ENCODE measurements at regions not wholly inside any gene's neighbourhood (a gene's known extent, or its start where the extent isn't known, plus 50 kb on each side); places are given as distances from the start of the nearest gene placed in this dataset.
"Not testable (repeated sequence)": the region's sequence is repeated elsewhere in the genome, so short reads cannot be mapped to it uniquely, and the experiment has no call there.

GRCh38 chr3:34159613-34160420 lies 361.4 kb downstream of the PDCD6IP start:
- POLR2A ChIA-PET, result no interaction called here
- Mint-ChIP-seq H3K27me3 (ENCODE audit: insufficient read depth, unreplicated experiment) (peaks cover 35% of the 10 kb centered on the region), H3K27ac (ENCODE audit: low read depth, unreplicated experiment) (no peak overlapping the region), H3K36me3 (ENCODE audit: insufficient read depth, unreplicated experiment) (no peaks in the 10 kb centered on the region), H3K4me3 (ENCODE audit: unreplicated experiment) (no peak overlapping the region), H3K9me3 (ENCODE audit: unreplicated experiment) (no peaks in the 10 kb centered on the region), H3K4me1 (ENCODE audit: insufficient read depth, unreplicated experiment) (no peaks in the 10 kb centered on the region)
- intact Hi-C loops (cut with micrococcal nuclease), result no loop called here
- no peak for DNase-seq (ENCODE audit: unreplicated experiment)
- TF ChIP-seq CTCF (IDR thresholded peaks at IDR 0.05; ENCODE audit: unreplicated experiment), result no peak
- CTCF ChIA-PET, result interaction anchor here (0.6 to 0.8 kb wide), 2 partner anchors 18 to 101 kb away, joined by 3 read pairs; no protein-coding TSS in a partner anchor
- BruUV-seq (replicated peaks), result no TSS peak

- H3K4me1 Mint-ChIP-seq (ENCODE audit: insufficient read depth, unreplicated experiment); CTCF ChIA-PET; H3K9me3 Mint-ChIP-seq (ENCODE audit: unreplicated experiment); H3K36me3 Mint-ChIP-seq (ENCODE audit: insufficient read depth, unreplicated experiment); BruUV-seq (replicated peaks); POLR2A ChIA-PET; H3K27ac Mint-ChIP-seq (ENCODE audit: low read depth, unreplicated experiment); intact Hi-C loops (cut with micrococcal nuclease); H3K4me3 Mint-ChIP-seq (ENCODE audit: unreplicated experiment); DNase-seq (ENCODE audit: unreplicated experiment): not testable (repeated sequence)
- peaks cover 61% of the 10 kb centered on the region for H3K27me3 Mint-ChIP-seq (ENCODE audit: insufficient read depth, unreplicated experiment)
These were observed 371.2 kb downstream of the PDCD6IP start for GRCh38 chr3:34169636-34170035.

DNA sequence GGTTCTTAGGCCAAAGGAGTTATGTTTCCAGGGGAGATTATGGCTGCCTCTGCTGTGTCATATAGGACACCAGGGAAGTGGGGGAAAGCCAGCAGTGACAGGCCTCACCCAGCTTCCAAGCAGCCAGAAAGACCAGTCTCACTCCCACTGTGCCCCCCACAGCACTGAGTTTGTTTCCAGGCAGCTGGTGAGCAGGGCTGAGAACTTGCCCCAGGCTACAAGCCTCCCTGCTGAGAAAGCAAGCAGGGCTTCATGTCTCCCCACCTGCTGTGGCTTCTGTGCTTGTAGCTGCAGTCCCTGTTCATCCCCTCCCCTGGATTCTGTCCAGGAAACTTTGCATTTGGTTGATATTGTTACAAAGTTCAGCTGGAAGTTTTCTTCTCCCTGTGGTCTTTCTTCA lies 376.3 kb downstream of the PDCD6IP start:
- BruUV-seq (replicated peaks), result no TSS peak
- CTCF ChIA-PET, result interaction anchor here (0.6 kb wide), 1 partner anchor 70 kb away, joined by 4 read pairs; no protein-coding TSS in a partner anchor
- TF ChIP-seq CTCF (IDR thresholded peaks at IDR 0.05; ENCODE audit: unreplicated experiment), result no peak
- Mint-ChIP-seq H3K9me3 (ENCODE audit: unreplicated experiment) (no peaks in the 10 kb centered on the region), H3K36me3 (ENCODE audit: insufficient read depth, unreplicated experiment) (no peaks in the 10 kb centered on the region), H3K27ac (ENCODE audit: low read depth, unreplicated experiment) (no peak overlapping the region), H3K4me1 (ENCODE audit: insufficient read depth, unreplicated experiment) (no peaks in the 10 kb centered on the region), H3K4me3 (ENCODE audit: unreplicated experiment) (no peak overlapping the region), H3K27me3 (ENCODE audit: insufficient read depth, unreplicated experiment) (peaks cover 64% of the 10 kb centered on the region)
- POLR2A ChIA-PET, result no interaction called here
- intact Hi-C loops (cut with micrococcal nuclease), result loop anchor here (5.0 kb wide), 1 partner anchor 32 kb away; no protein-coding TSS in a partner anchor
- no peak for DNase-seq (ENCODE audit: unreplicated experiment)

- Mint-ChIP-seq H3K27ac (ENCODE audit: low read depth, unreplicated experiment) (no peak overlapping the region), H3K27me3 (ENCODE audit: insufficient read depth, unreplicated experiment) (peaks cover 64% of the 10 kb centered on the region), H3K9me3 (ENCODE audit: unreplicated experiment) (no peaks in the 10 kb centered on the region), H3K4me1 (ENCODE audit: insufficient read depth, unreplicated experiment) (no peaks in the 10 kb centered on the region), H3K4me3 (ENCODE audit: unreplicated experiment) (no peak overlapping the region), H3K36me3 (ENCODE audit: insufficient read depth, unreplicated experiment) (no peaks in the 10 kb centered on the region)
- POLR2A ChIA-PET, result no interaction called here
- no TSS peak for BruUV-seq (replicated peaks)
- CTCF ChIA-PET, result no interaction called here
- no peak for TF ChIP-seq CTCF (IDR thresholded peaks at IDR 0.05; ENCODE audit: unreplicated experiment)
- DNase-seq (ENCODE audit: unreplicated experiment), result no peak
- intact Hi-C loops (cut with micrococcal nuclease), result loop anchor here (5.0 kb wide), 1 partner anchor 33 kb away; no protein-coding TSS in a partner anchor
These were observed 377.3 kb downstream of the PDCD6IP start for GRCh38 chr3:34175636-34176176.
